Activated naive CD8-positive, alpha-beta T cell treated with anti-CD3 and anti-CD28 coated beads, Interleukin-2, amount 10 ng/mL, durations not matched to agents 7 days and 5 days (primary cell): ENCODE measurements at regions not wholly inside any gene's neighbourhood (a gene's known extent, or its start where the extent isn't known, plus 50 kb on each side); places are given as distances from the start of the nearest gene placed in this dataset.

ENCODE experiments used
- ATAC-seq: fragments of 150-1000 bp; cut with Tn5 transposase; one replicate; pipeline ENCODE4 v1.10.0; 2021; ENCODE audit warnings: low read depth, moderate library complexity
- POLR2A ChIA-PET: fragments of 350-600 bp; sonication (Branson Sonifier 250); formaldehyde crosslinking; loops from one replicate; lab custom pipeline; 2021; ENCODE audit warnings: antibody characterized with exemption; lab: Charles Lee
- DNase-seq: peaks from one replicate; pipeline ENCODE4 v3.0.0; 2021
- H3K27ac Mint-ChIP-seq: one replicate; pipeline ENCODE4 v1.8.0; 2022; ENCODE audit warnings: mild to moderate bottlenecking, mixed read lengths
- H3K27me3 Mint-ChIP-seq: one replicate; pipeline ENCODE4 v1.8.0; 2022; ENCODE audit warnings: mild to moderate bottlenecking, moderate library complexity, mixed read lengths
- H3K36me3 Mint-ChIP-seq: one replicate; pipeline ENCODE4 v1.8.0; 2021; ENCODE audit warnings: mild to moderate bottlenecking, mixed read lengths
- H3K4me1 Mint-ChIP-seq: one replicate; pipeline ENCODE4 v1.8.0; 2021; ENCODE audit warnings: mixed read lengths
- H3K4me3 Mint-ChIP-seq: one replicate; pipeline ENCODE4 v1.8.0; 2022; ENCODE audit warnings: mild to moderate bottlenecking, moderate library complexity, mixed read lengths
- H3K9me3 Mint-ChIP-seq: one replicate; pipeline ENCODE4 v1.8.0; 2021; ENCODE audit warnings: mixed read lengths

GRCh38 chr3:194738254-194739093, 52.8 kb downstream of the FAM43A start:
- peaks cover 2% of the 10 kb centered on the region for H3K9me3 Mint-ChIP-seq
- no peak overlapping the region for H3K27ac Mint-ChIP-seq
- peaks cover 14% of the 10 kb centered on the region for H3K27me3 Mint-ChIP-seq
- H3K36me3 Mint-ChIP-seq: no peaks in the 10 kb centered on the region
- H3K4me3 Mint-ChIP-seq: no peak overlapping the region
- ATAC-seq (no peak), DNase-seq (no peak)
- POLR2A ChIA-PET: no interaction called here
- H3K4me1 Mint-ChIP-seq: no peaks in the 10 kb centered on the region

- H3K4me1 Mint-ChIP-seq: no peaks in the 10 kb centered on the region
- no peak for ATAC-seq
- H3K4me3 Mint-ChIP-seq: no peak overlapping the region
- no peak overlapping the region for H3K27ac Mint-ChIP-seq
- peaks cover 2% of the 10 kb centered on the region for H3K9me3 Mint-ChIP-seq
- POLR2A ChIA-PET: no interaction called here
- no peaks in the 10 kb centered on the region for H3K36me3 Mint-ChIP-seq
- no peak for DNase-seq
- H3K27me3 Mint-ChIP-seq: peaks cover 8% of the 10 kb centered on the region
Measured at GRCh38 chr3:194739498-194740284, 54.0 kb downstream of the FAM43A start.

DNA sequence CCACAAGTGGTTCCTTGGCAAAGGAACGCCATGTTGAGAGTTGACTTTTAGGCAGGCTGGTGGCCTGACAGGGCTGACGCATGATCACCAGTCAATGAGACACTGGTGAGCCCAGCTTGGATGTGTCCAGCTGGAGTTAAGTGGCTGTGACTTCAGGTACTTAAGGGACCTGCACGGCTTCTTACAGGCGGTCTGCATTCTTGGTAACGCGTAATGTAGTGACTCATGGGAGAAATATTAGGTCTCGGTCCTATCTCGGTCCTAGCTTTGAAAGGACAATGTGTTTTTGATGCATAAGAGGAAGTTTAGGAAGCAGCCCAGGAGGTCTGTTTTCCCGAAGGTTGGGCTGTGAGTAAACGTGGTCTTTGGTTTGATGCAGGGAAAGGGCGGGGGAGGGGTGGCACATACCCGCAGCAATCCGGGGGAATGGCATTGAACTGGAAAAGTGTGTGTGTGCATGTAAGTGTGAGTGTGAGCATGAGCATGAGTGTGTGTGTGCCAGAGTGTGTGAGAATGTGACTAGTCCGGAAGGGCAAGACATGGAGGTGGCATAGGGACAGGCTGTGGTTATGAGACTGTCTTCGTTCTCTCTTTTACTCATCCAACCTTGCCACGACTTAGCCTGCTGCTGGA, 55.3 kb downstream of the FAM43A start:
- H3K27me3 Mint-ChIP-seq: peaks cover 6% of the 10 kb centered on the region
- no peaks in the 10 kb centered on the region for H3K9me3 Mint-ChIP-seq
- no peak overlapping the region for H3K4me3 Mint-ChIP-seq
- DNase-seq: no peak
- no peak for ATAC-seq
- no peaks in the 10 kb centered on the region for H3K36me3 Mint-ChIP-seq
- no peak overlapping the region for H3K27ac Mint-ChIP-seq
- POLR2A ChIA-PET: no interaction called here
- no peaks in the 10 kb centered on the region for H3K4me1 Mint-ChIP-seq

DNA sequence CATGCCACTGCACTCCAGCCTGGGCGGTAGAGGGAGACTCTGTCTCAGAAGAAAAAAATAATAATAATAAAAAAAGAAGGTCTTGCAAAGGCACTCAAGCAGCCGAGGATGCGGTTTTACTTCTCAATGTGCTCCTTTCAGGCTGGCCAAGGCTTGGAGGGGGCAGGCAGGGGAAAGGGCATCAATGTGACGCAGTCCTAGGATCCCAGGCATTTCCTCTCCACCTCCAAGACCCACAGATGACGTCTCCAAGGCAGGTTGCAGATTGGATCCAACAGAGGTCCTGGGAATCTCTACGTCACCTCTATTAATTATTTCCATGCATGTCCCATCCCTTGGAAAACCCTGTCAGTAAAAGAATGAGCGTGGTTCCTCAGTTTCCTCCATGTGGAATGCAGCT, 56.2 kb downstream of the FAM43A start:
- H3K27me3 Mint-ChIP-seq: peaks cover 6% of the 10 kb centered on the region
- no peaks in the 10 kb centered on the region for H3K4me1 Mint-ChIP-seq
- no peak overlapping the region for H3K4me3 Mint-ChIP-seq
- ATAC-seq: no peak
- no peak for DNase-seq
- no peak overlapping the region for H3K27ac Mint-ChIP-seq
- POLR2A ChIA-PET: no interaction called here
- no peaks in the 10 kb centered on the region for H3K9me3 Mint-ChIP-seq
- H3K36me3 Mint-ChIP-seq: no peaks in the 10 kb centered on the region

DNA sequence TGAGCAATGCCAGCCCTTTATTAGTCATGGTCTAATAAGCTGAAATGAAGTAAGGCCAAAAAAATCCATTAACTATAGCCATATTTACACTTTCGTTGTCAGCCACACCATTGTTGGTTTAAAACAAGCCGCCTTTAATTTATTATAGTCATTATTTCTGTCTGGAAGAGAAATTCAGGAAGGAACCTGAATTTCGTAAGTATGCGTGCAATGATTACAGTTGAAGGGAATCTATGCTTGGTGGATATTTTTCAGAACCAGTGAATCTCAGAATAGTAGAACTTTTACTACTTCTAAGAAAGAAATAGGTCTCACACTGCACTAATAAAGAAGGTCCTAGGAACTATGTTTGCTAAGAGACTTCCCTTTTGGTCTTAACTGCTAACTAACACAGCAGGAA, 59.1 kb downstream of the FAM43A start:
- Mint-ChIP-seq H3K27me3 (no peaks in the 10 kb centered on the region), H3K4me1 (no peaks in the 10 kb centered on the region), H3K9me3 (no peaks in the 10 kb centered on the region), H3K36me3 (no peaks in the 10 kb centered on the region), H3K27ac (no peak overlapping the region), H3K4me3 (no peak overlapping the region)
- no peak for DNase-seq
- ATAC-seq: no peak
- POLR2A ChIA-PET: no interaction called here

- H3K9me3 Mint-ChIP-seq: no peaks in the 10 kb centered on the region
- H3K4me1 Mint-ChIP-seq: no peaks in the 10 kb centered on the region
- POLR2A ChIA-PET: no interaction called here
- no peaks in the 10 kb centered on the region for H3K27me3 Mint-ChIP-seq
- no peak overlapping the region for H3K27ac Mint-ChIP-seq
- no peak for ATAC-seq
- no peak for DNase-seq
- H3K36me3 Mint-ChIP-seq: no peaks in the 10 kb centered on the region
- no peak overlapping the region for H3K4me3 Mint-ChIP-seq
Measured at GRCh38 chr3:194745422-194746184, 59.9 kb downstream of the FAM43A start.

DNA sequence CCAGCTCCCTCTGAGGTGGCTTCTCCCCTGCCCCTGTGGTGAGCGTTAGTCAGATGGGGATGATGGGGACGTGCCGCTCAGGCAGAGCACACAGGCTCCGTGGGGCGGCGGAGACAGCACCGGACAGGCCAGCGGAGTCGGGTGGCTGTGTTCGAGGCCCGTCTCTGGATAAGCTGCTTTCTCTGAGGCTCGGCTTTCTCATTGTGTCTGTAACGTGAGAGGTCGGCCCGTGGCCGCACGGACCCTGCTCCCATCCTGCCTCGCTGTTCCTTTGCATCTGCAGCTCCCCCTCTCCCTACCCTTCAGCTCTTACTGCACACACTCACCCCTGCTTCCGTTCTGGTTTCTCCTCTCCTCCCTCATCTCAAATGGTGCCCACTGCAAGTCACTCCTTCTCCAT, 62.5 kb downstream of the FAM43A start:
- POLR2A ChIA-PET: no interaction called here
- DNase-seq (no peak), ATAC-seq (no peak)
- no peaks in the 10 kb centered on the region for H3K36me3 Mint-ChIP-seq
- no peaks in the 10 kb centered on the region for H3K27me3 Mint-ChIP-seq
- H3K4me1 Mint-ChIP-seq: no peaks in the 10 kb centered on the region
- H3K4me3 Mint-ChIP-seq: no peak overlapping the region
- H3K9me3 Mint-ChIP-seq: no peaks in the 10 kb centered on the region
- H3K27ac Mint-ChIP-seq: no peak overlapping the region

- Mint-ChIP-seq H3K27ac (no peak overlapping the region), H3K4me3 (no peak overlapping the region), H3K9me3 (no peaks in the 10 kb centered on the region), H3K4me1 (no peaks in the 10 kb centered on the region), H3K36me3 (no peaks in the 10 kb centered on the region), H3K27me3 (no peaks in the 10 kb centered on the region)
- DNase-seq: no peak
- no peak for ATAC-seq
- POLR2A ChIA-PET: no interaction called here
Measured at GRCh38 chr3:194749631-194750490, 64.2 kb downstream of the FAM43A start.

- no peak for ATAC-seq
- POLR2A ChIA-PET: no interaction called here
Measured at GRCh38 chr3:194750491-194750828, 64.8 kb downstream of the FAM43A start.

DNA sequence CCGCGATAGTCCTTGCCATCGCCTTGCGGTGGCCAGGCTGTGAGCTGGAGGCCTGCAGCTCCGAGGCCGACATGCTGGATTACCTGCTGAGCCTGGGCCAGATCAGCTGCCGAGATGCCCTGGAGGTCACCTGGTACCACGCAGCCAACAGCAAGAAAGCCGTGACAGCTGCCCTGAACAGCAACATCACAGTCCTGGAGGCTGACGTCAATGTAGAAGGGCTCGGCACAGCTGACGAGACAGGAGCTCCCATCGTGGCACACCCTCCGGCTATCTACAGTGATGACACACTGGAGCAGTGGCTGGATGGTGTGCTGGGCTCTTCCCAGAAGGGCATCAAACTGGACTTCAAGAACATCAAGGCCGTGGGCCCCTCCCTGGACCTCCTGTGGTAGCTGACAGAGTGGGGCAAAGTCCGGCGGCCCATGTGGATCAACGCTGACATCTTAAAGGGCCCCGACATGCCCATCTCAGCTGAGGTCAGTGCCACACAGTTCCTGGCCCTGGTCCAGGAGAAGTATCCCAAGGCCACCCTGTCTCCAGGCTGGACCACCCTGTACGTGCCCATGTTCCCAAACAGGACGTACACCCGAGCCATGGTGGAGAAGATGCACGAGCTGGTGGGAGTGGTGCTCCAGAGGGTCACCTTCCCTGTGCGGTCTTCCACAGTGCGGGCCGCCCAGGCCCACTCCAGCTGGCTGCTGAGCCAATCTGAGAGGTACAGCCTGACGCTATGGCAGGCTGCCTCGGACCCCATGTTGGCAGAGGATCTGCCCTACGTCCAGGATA, 70.2 kb downstream of the FAM43A start:
- H3K4me1 Mint-ChIP-seq: peaks cover 2% of the 10 kb centered on the region
- H3K4me3 Mint-ChIP-seq: no peak overlapping the region
- no peak for ATAC-seq
- H3K27me3 Mint-ChIP-seq: peaks cover 2% of the 10 kb centered on the region
- no peaks in the 10 kb centered on the region for H3K36me3 Mint-ChIP-seq
- no peak for DNase-seq
- POLR2A ChIA-PET: no interaction called here
- H3K27ac Mint-ChIP-seq: no peak overlapping the region
- H3K9me3 Mint-ChIP-seq: no peaks in the 10 kb centered on the region

More at GRCh38 chr3:194750491-194750828, 64.8 kb downstream of the FAM43A start:
- no peak overlapping the region for H3K4me3 Mint-ChIP-seq
- H3K9me3 Mint-ChIP-seq: no peaks in the 10 kb centered on the region
- H3K4me1 Mint-ChIP-seq: no peaks in the 10 kb centered on the region
- H3K27ac Mint-ChIP-seq: no peak overlapping the region
- DNase-seq: no peak
- H3K27me3 Mint-ChIP-seq: no peaks in the 10 kb centered on the region
- H3K36me3 Mint-ChIP-seq: no peaks in the 10 kb centered on the region

GRCh38 chr3:194756460-194756779, 70.7 kb downstream of the FAM43A start:
- peaks cover 2% of the 10 kb centered on the region for H3K4me1 Mint-ChIP-seq
- no peaks in the 10 kb centered on the region for H3K36me3 Mint-ChIP-seq
- ATAC-seq (no peak), DNase-seq (no peak)
- POLR2A ChIA-PET: no interaction called here
- H3K27me3 Mint-ChIP-seq: peaks cover 6% of the 10 kb centered on the region
- no peak overlapping the region for H3K27ac Mint-ChIP-seq
- H3K9me3 Mint-ChIP-seq: no peaks in the 10 kb centered on the region
- no peak overlapping the region for H3K4me3 Mint-ChIP-seq

- Mint-ChIP-seq H3K4me1 (peaks cover 2% of the 10 kb centered on the region), H3K36me3 (no peaks in the 10 kb centered on the region), H3K27ac (no peak overlapping the region), H3K27me3 (peaks cover 7% of the 10 kb centered on the region), H3K4me3 (no peak overlapping the region), H3K9me3 (no peaks in the 10 kb centered on the region)
- POLR2A ChIA-PET: no interaction called here
- DNase-seq (no peak), ATAC-seq (no peak)
Measured at GRCh38 chr3:194756791-194757325, 71.2 kb downstream of the FAM43A start.
